ENCODE measurements at regions not wholly inside any gene's neighbourhood (a gene's known extent, or its start where the extent isn't known, plus 50 kb on each side); places are given as distances from the start of the nearest gene placed in this dataset.

GRCh38 chr4:55181010-55182005 lies 55.9 kb upstream of the KDR start:
- H3K9me3 ChIP-seq (ENCODE audit: insufficient read depth, low read length), result no peaks in the 10 kb centered on the region
- no peaks in the 10 kb centered on the region for H3K79me2 ChIP-seq (ENCODE audit: low read length)
- no peaks in the 10 kb centered on the region for H3K27me3 ChIP-seq (ENCODE audit: low read depth, low read length)
- H3K4me2 ChIP-seq (ENCODE audit: low read length), result no peak overlapping the region
- no peak overlapping the region for H3K4me3 ChIP-seq (ENCODE audit: low read length)
- H4K20me1 ChIP-seq (ENCODE audit: insufficient read depth, low read length), result no peaks in the 10 kb centered on the region
- H2AFZ ChIP-seq (ENCODE audit: low read depth, low read length), result no peak overlapping the region
- no peaks in the 10 kb centered on the region for H3K36me3 ChIP-seq (replicated peaks; ENCODE audit: low read depth, low read length)
- no peaks in the 10 kb centered on the region for H3K4me1 ChIP-seq (ENCODE audit: low read length)
- H3K9ac ChIP-seq (ENCODE audit: low read length), result no peak overlapping the region
- no peak overlapping the region for H3K27ac ChIP-seq (ENCODE audit: low read length)
- no peak for TF ChIP-seq EZH2phosphoT487 (IDR thresholded peaks at IDR 0.05; ENCODE audit: low read depth)
- TF ChIP-seq, protein P1, sequence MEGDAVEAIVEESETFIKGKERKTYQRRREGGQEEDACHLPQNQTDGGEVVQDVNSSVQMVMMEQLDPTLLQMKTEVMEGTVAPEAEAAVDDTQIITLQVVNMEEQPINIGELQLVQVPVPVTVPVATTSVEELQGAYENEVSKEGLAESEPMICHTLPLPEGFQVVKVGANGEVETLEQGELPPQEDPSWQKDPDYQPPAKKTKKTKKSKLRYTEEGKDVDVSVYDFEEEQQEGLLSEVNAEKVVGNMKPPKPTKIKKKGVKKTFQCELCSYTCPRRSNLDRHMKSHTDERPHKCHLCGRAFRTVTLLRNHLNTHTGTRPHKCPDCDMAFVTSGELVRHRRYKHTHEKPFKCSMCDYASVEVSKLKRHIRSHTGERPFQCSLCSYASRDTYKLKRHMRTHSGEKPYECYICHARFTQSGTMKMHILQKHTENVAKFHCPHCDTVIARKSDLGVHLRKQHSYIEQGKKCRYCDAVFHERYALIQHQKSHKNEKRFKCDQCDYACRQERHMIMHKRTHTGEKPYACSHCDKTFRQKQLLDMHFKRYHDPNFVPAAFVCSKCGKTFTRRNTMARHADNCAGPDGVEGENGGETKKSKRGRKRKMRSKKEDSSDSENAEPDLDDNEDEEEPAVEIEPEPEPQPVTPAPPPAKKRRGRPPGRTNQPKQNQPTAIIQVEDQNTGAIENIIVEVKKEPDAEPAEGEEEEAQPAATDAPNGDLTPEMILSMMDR (IDR thresholded peaks at IDR 0.05; ENCODE audit: low read depth, low read length), result no peak

DNA sequence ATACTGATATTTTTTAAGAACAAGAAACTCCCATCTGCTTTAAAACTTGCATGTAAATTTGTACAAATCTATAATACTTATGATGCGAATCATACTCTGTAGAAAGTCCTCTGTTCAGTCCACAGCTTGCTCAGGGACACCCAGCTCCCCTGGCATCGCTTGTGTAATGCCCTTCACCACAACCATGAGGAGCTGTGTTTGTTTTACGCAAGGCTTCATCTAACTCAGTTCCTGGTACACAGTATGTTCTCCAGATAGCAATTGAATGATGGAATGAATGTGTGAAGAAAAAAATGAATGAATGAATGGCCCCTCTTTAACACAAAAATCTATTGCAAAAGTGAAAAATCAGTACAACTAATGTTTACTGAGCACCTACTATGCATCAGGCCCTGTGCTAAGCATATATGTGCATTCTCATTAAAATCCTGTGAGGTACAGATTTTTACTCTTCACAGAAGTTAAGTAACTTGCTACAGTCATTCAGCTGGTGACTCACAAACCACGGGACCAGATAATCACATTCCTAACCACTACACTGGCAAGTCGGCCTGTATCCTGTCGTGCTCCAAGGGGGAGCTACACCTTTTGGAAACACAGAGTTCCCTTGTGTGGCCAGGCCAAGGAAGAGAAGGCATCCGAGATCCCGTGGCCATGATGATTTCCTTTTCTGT lies 58.7 kb upstream of the KDR start:
- H3K4me3 ChIP-seq (ENCODE audit: low read length), result no peak overlapping the region
- H3K27me3 ChIP-seq (ENCODE audit: low read depth, low read length), result no peaks in the 10 kb centered on the region
- no peaks in the 10 kb centered on the region for H3K4me1 ChIP-seq (ENCODE audit: low read length)
- no peak overlapping the region for H3K9ac ChIP-seq (ENCODE audit: low read length)
- H2AFZ ChIP-seq (ENCODE audit: low read depth, low read length), result no peak overlapping the region
- H3K79me2 ChIP-seq (ENCODE audit: low read length), result no peaks in the 10 kb centered on the region
- TF ChIP-seq EZH2phosphoT487 (IDR thresholded peaks at IDR 0.05; ENCODE audit: low read depth), result no peak
- no peak overlapping the region for H3K4me2 ChIP-seq (ENCODE audit: low read length)
- H4K20me1 ChIP-seq (ENCODE audit: insufficient read depth, low read length), result no peaks in the 10 kb centered on the region
- H3K9me3 ChIP-seq (ENCODE audit: insufficient read depth, low read length), result no peaks in the 10 kb centered on the region
- no peak overlapping the region for H3K27ac ChIP-seq (ENCODE audit: low read length)
- H3K36me3 ChIP-seq (replicated peaks; ENCODE audit: low read depth, low read length), result no peaks in the 10 kb centered on the region

DNA sequence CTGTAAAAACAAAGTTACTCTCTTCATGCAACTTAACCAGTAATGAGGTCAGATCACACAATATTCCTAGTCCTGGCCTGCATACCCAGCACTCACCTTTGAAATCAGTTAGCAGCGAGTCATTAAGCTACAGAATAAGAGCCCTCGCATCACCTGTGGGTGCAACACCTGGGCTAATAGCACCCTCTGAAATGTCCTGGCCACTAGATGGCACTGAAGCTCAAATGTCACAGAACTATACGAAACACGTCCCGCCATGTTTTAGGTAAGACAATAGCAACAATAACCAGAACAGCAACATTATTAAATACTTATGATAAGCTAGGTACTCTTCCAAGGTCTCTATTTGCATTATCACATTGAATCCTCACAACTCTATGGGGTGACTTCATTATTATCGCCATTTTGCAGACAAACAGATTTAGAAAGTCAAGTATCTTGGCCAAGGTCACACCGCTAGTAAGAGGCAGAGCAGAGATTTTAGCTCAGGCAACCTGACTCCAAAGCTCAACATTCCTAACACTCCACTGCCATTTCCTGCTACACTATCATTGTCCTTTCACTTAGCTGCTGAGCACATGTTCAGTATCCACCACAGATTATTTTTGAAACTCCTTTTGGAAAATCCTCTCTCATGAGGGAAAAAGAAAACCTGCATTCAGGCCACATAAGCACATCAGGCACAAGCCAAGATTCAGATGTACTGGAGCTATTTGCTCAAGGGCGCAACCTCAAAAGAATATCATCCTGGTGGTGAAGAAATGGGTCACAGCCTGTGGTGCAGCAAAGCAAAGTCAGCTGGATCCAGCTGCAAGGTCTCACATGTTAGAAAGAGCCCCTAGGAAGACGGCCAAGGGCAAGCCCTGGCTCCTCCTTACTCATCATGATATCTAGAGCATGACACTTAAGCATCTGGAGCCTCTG lies 59.5 kb upstream of the KDR start:
- H4K20me1 ChIP-seq (ENCODE audit: insufficient read depth, low read length), result no peaks in the 10 kb centered on the region
- TF ChIP-seq EZH2phosphoT487 (IDR thresholded peaks at IDR 0.05; ENCODE audit: low read depth), result no peak
- TF ChIP-seq, protein P1 (IDR thresholded peaks at IDR 0.05; ENCODE audit: low read depth, low read length), result peak; percentile 75
- H3K9me3 ChIP-seq (ENCODE audit: insufficient read depth, low read length), result no peaks in the 10 kb centered on the region
- H3K27ac ChIP-seq (ENCODE audit: low read length), result no peak overlapping the region
- peak overlapping the region; percentile 75; the same call in 1 of the 2 replicates for H2AFZ ChIP-seq (ENCODE audit: low read depth, low read length)
- no peak overlapping the region for H3K4me3 ChIP-seq (ENCODE audit: low read length)
- H3K4me2 ChIP-seq (ENCODE audit: low read length), result peak overlapping the region; percentile 7; the same call in 1 of the 2 replicates
- H3K4me1 ChIP-seq (ENCODE audit: low read length), result no peaks in the 10 kb centered on the region
- no peaks in the 10 kb centered on the region for H3K79me2 ChIP-seq (ENCODE audit: low read length)
- H3K36me3 ChIP-seq (replicated peaks; ENCODE audit: low read depth, low read length), result no peaks in the 10 kb centered on the region
- H3K27me3 ChIP-seq (ENCODE audit: low read depth, low read length), result no peaks in the 10 kb centered on the region
- H3K9ac ChIP-seq (ENCODE audit: low read length), result no peak overlapping the region

DNA sequence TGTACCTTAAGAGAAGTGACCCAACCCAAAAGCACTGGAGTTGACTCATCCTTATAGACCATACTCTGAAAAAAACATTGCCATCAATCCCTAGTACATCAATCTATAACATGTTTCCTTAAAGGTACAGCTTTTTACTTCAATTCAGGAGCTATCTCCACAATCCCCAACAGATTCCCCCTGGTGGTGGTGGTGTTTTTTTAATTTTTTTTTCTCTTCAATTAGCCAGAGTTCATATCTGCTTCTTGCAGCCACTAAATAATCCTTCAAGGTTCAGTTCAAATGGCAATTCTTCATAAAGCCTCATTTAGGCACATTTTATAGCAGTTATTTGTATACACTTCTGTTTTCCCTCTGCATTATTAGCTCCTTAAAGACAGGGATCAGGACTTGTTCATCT lies 60.7 kb upstream of the KDR start:
- no peak overlapping the region for H3K9ac ChIP-seq (ENCODE audit: low read length)

More for the DNA sequence above, 60.7 kb upstream of the KDR start:
- Histone ChIP-seq H3K4me2 (ENCODE audit: low read length) (no peak overlapping the region), H3K4me3 (ENCODE audit: low read length) (no peak overlapping the region), H3K27ac (ENCODE audit: low read length) (no peak overlapping the region), H3K9me3 (ENCODE audit: insufficient read depth, low read length) (no peaks in the 10 kb centered on the region), H3K4me1 (ENCODE audit: low read length) (no peaks in the 10 kb centered on the region), H4K20me1 (ENCODE audit: insufficient read depth, low read length) (no peaks in the 10 kb centered on the region), H3K36me3 (replicated peaks; ENCODE audit: low read depth, low read length) (no peaks in the 10 kb centered on the region), H3K27me3 (ENCODE audit: low read depth, low read length) (no peaks in the 10 kb centered on the region), H2AFZ (ENCODE audit: low read depth, low read length) (no peak overlapping the region), H3K79me2 (ENCODE audit: low read length) (no peaks in the 10 kb centered on the region)
- TF ChIP-seq, protein P1 (IDR thresholded peaks at IDR 0.05; ENCODE audit: low read depth, low read length), result no peak
- TF ChIP-seq EZH2phosphoT487 (IDR thresholded peaks at IDR 0.05; ENCODE audit: low read depth), result no peak

Measured in OCI-LY3 (cell line).